OCI-LY7 (cell line): ENCODE measurements at regions not wholly inside any gene's neighbourhood (a gene's known extent, or its start where the extent isn't known, plus 50 kb on each side); places are given as distances from the start of the nearest gene placed in this dataset.

Experiments
- CTCF ChIP-seq: fragments of 200-600 bp; sonication (generic); conservative IDR thresholded peaks from 2 replicates; pipeline ENCODE4 v1.5.1; 2014; ENCODE audit warnings: mild to moderate bottlenecking, antibody characterized with exemption, low read length, moderate library complexity, mixed read lengths
- EZH2phosphoT487 ChIP-seq: fragments of 200-600 bp; sonication (generic); IDR thresholded peaks from 2 replicates; pipeline ENCODE4 v1.6.1; 2018; ENCODE audit warnings: low read depth, borderline replicate concordance, mild to moderate bottlenecking, mixed run types, antibody characterized with exemption, low read length, moderate library complexity, mixed read lengths

GRCh38 chrX:9330249-9330982 is 134.4 kb upstream of the TBL1X start:
- no peak for TF ChIP-seq CTCF
- TF ChIP-seq EZH2phosphoT487: no peak
